Dedifferentiated amniotic fluid mesenchymal stem cell (primary cell): ENCODE measurements at regions not wholly inside any gene's neighbourhood (a gene's known extent, or its start where the extent isn't known, plus 50 kb on each side); places are given as distances from the start of the nearest gene placed in this dataset.

Experiments
- DNase-seq: peaks from one replicate; pipeline ENCODE4 v3.0.0-alpha.2; 2016; ENCODE audit errors: extremely low spot score

DNA sequence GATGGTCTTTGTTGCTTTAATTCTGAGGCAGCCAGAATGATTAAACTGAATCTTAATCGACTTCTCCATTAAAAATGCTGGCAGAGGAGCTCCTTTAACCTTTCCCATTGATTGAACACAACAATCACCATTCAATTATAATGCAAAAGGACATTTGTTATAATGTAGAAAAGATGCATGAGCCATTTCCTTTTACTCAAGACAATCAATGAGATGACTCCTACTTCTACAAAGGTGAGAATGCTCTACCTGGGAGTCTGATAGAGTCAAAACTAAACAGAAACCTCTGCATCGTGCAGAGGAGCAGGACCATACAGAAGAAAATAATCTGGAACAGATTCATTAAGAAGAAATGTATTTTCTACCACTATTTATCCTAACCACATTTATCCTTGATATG lies 253.6 kb upstream of the DACH1 start:
- DNase-seq, result no peak

DNA sequence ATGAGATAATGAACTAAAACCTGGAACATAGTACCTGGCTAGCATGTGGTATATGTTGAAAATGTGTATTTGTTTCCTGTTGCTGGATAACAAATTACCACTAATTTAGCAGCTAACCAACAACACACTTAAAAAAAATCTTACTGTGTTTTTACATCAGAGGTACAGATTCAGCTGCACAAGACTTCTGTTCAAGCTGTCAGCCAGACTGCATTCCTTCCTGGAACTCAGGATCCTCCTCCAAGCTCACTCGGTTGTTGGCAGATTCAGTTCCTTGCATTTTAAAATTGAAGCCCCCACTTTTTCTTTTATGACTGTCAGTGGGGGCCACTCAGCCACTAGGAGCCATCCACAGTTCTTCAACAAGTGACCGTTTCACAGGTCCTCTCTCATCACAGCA lies 246.9 kb upstream of the DACH1 start:
- no peak for DNase-seq

DNA sequence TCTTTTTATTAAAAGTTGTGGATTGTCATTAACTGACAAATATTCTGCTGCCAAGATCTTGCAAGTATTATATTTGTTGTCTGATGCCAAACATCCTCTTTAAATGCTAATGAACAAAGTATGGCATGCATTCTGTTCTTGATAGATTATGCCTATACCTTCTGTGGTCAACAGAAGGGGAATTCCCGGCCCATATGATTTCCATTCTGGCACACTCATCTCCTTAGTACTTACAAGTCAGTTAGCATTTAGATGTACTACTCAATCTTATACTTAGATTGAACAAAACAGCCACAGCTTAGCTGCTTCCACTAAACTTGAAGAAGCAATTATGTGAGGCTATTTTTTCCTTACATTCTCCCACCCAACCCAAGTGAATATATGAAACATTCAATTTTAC lies 246.1 kb upstream of the DACH1 start:
- no peak for DNase-seq

DNA sequence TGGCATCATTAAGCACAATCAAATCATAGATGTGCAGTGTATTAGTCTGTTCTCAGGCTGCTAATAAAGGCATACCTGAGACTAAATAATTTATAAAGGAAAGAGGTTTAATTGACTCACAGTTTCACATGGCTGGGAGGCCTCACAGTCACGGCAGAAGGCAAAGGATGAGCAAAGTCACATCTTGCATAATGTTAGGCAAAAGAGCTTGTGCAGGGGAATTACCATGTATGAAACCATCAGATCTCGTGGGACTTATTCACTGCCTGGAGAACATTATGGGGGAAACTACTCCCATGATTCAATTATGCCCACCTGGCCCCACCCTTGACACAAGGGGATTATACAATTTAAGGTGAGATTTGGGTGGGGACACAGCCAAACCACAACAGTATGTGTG lies 245.2 kb upstream of the DACH1 start:
- DNase-seq, result no peak

DNA sequence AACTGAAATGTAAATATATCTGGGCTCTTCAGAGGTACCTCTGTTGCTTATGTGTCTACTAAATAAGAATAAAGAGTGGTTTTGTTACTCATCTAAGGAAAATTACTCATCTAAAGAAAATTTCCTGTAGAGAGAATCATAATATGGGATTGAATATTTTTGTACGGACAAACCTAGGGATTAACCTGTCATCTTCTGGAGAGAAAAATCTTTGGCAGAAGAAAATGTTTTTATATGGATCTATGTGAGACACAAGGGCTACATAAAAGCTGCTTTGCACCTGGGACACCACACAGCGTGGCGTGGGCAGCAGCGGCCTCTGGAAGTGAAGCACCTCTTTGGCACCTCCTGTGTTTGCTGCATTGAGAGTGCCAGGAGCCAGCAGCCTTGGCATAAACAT lies 242.9 kb upstream of the DACH1 start:
- DNase-seq, result no peak

DNA sequence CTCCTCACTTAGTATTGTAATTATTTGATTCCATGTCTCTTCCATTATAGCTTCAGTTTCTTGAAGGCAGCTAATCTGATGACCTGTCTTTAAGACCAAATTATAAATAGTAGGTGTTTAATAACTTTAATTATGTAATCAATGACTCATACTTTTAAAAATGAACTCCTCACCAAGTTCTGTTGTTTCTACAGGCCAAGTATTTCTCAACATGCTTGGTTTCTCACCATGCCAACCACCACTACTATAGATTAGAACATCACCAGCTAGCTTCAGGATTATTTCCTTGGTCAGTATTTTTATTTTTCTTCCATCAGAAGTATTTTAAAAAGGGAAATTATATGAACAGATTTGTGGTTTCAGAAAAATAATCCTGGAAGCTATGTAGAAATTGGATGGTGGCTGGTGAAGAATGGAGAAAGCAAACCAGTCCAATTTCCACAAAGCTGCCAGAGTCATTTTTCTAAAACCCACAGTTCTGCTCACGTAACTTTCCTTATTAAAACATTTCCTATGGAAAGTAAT lies 237.7 kb upstream of the DACH1 start:
- no peak for DNase-seq

DNA sequence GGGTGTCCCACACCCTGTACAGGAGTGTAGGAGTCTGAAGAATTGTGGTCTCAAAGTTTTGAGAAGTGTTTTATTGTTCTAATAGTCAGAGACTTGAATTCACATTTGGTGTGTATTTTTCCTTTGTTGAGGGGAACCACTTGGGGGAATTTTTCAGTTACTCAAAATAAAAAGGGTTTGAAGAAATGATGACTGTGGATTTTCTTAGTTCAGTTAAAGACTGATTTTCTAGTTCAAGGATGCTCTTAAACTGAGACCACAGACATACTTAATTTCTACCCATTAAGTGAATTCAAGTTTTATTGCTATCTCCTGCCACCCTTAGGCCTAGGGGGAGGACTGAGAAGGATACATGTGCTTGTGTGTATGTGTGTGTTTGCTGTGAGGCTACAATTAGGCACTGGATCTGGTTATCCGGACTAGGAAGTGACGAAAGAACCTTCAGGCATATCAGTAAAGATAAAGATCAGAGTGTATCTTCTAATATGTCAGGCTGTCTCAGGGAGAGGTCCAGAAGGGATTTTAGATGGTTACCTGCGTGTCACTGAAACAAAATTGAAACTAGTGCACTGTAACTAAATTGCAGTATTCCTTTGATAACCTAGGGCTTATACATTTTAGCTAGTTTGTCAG lies 234.9 kb upstream of the DACH1 start:
- DNase-seq, result no peak

DNA sequence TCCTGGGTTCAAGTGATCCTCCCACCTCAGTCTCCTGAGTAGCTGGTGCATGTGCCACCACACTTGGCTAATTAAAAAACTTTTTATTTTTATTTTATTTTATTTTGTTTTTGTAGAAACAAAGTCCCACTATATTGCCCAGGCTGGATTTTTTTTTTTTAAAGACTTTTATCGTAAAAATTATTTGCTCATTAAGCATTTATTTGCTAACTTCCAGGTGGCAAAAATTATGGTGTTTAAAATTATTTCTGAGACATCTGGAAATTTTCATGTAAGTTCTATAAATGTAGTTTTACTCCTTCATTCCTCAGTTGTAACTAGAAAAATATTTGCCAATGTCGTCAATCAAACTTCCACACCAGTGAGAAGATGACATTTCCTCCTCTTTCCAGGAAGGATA lies 233.3 kb upstream of the DACH1 start:
- no peak for DNase-seq

DNA sequence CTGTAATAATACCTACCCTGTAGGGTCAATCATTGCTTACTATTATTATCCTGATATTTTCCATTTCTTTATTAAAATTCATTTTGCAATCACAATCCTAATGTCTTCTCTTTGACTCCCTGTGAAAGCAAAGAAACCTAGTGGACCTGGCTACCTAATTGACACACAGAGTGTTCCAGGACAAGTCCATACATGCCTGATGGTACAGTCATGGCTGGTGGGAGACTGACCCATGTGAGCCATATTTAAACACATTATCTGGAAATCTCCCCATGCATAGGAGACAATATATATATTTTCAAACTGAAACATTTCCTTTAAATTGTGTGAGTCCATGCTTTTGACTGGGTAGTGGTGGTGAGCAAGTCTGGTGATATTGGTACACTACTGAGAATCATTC lies 230.6 kb upstream of the DACH1 start:
- DNase-seq, result no peak

DNA sequence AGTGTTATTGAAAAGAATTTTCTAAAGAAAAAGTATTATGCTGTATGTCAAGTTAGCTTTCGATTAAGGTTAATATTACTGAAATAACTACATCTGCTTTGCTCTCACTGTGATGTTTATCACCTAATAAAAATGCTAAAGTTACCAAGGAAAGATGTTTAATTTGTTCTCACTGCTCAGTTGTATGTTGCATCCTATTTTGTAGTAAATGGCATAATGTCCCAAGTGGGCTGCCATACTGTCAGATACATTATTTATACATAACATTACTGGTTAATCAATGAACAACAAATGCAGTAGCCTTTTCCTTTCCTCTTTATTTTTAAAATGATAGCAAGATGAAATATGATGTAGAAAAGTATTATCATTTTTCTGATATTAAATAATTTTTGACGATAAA lies 226.3 kb upstream of the DACH1 start:
- DNase-seq, result no peak

DNA sequence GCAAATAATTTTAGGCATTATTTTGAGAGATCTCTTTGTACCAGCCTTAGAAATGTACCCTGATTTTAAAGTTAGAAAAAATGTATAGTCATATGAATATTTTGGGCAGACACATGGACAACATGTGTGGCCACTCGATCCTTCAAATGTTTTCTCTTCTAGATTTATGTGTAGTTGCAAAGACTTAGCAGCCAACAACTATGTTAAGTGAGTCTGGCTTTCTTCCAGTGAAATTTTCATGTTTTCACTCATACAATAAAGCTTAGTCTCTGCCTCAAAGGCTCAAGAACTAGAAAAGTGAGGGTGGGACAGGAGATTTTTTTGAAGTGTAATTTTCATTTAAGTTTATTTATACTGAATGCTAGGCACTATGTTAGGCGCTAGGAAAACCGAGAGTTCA lies 207.7 kb upstream of the DACH1 start:
- DNase-seq, result no peak

DNA sequence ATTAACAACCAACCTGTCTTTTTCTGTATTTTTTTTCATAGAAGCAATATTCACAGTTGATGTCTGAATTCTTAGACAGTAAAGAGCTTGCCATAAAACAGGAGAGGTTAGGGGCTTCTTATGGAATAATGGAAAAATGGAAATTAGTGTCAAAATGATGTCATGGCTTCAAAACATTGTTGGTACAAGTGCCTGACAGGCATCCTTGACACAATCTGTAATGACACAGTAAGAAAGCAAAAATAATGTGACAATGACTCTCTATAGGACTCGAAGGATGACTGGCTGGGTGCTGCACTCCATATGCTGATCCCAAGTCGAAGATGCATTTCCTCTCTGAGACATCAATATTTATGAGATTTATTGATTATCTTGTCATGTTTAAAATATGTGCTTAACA lies 205.3 kb upstream of the DACH1 start:
- no peak for DNase-seq

DNA sequence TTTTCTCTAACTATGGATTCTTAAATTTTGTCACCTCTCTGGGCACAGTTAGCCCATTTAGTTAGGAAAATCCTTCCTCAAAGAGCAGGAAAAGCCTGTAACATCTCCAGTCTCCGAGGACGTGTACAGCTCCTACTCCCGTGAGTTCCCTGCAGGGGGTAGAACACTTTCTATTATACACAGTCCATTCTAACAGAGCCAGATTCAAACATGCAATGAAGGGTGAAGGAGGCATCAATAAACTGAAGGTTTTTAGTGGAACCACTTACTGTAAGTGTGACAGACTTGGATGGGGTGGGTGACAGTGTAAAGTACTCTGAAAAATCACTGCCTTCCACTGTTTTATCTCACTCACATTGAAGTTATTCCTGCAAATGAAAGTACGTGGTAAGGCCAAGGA lies 204.7 kb upstream of the DACH1 start:
- no peak for DNase-seq

DNA sequence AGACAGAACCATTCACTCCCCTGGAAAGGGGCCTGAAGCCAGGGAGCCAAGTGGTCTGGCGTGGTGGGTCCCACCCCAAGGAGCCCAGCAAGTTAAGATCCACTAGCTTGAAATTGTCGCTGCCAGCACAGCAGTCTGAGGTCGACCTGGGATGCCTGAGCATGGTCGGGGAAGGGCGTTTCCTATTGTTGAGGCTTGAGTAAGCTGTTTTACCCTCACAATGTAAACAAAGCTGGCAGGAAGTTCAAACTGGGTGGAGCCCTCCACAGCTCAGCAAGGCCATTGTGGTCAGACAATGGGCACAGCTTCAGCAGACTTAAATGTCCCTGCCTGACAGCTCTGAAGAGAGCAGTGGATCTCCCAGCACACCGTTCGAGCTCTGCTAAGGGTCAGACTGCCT lies 195.6 kb upstream of the DACH1 start:
- no peak for DNase-seq

DNA sequence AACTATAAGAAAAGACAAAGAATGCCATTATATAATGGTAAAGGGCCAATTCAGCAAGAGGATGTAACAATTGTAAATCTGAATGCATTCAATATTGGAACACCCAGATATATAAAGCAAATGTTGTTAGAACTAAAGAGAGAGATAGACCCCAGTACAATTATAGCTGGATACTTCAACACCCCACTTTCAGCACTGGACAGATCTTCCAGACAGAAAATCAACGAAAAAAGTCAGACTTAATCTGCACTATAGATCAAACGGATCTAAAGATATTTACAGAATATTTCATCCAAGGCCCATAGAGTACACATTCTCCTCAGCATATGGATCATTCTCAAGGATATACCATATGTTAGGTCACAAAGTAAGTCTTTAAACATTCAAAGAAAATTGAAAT lies 194.6 kb upstream of the DACH1 start:
- DNase-seq, result no peak

DNA sequence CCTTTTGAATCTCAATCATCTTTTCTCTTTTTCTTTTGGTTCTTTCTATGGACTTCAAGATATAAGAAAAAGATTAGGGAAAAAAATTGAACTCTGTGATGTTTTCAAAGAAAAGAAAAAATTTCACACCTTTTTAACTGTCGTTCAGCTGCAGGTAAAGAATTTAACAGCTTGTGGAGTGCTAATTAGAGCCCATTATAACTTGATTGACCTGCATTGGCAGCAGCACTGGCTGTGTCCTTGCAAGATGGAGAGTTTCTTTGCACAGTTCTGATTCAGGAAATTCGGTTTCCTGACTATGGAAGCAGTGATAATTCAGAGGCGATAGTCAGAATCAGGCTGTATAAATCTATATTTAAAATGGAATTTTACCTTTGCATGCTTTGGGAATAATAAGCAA lies 183.2 kb upstream of the DACH1 start:
- no peak for DNase-seq

DNA sequence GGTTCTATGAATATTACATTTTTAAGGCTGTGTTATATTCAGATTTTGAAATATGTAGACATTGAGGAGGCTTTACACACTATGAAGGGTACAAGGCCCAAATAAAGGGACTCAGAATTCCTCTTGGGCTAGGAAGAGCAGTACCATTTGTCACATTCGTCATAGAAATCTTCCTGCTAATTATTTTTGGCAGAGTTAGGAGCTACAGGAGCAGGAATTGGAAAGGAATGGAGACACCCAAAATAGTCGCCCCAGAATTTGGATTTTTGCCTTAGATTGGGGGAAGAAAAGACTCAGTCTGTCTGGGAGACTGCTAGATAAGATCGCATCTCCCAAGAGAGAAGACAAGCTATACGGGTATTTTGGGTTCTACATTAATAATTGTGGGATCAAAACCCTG lies 176.4 kb upstream of the DACH1 start:
- no peak for DNase-seq

DNA sequence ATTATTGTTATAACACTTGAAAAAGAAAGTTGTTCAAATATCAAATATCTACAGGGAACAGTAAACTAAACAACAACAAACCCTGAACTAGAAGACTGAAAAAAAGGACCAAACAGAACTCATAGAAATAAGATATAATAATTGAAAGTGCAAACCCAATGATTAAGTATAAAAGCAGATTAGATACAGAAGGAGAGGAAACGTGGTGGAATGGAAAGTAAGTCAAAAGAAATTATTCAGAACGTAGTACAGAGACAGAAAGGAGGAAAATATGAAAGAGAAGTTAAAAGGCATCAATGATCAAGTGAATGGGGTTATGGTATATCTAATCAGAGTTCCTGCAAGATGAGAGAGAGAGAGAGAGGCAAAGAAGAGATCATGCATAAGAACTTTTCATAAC lies 174.2 kb upstream of the DACH1 start:
- no peak for DNase-seq

DNA sequence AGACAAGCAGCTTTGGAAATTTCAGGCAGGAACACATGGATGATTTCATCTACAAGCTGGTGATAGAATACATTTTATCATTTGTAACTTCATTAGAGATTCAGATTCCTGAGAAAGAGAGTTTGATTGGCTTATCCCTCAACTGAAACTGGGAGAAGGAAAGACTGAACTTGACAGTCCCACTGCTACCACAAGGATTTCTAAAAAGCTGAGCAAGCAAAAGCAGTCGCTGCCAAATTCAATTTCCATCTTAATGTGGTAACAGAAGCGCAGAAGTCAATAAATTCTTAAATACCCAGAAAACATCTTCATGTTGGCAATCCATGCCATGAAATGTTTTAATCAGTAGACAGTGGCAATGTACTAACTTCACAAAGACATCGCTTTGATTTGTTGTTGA lies 172.1 kb upstream of the DACH1 start:
- DNase-seq, result no peak

DNA sequence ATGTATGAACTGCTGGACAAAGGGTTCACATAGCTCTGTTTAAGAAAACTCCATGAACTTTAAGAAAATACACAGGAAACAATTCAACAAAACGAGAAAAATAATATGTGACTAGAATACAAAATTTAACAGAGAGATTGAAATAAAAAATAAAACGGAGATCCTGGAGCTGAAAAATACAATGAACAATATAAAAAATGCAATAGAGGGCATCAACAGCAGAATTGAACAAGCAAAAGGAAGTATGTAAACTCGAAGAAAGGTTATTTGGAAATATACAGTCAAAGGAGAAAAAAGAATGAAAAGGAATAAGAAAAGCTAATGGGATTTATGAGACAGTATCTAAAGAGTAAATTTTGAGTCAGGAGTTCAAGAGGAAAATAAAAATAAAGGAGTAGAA lies 163.0 kb upstream of the DACH1 start:
- DNase-seq, result no peak

DNA sequence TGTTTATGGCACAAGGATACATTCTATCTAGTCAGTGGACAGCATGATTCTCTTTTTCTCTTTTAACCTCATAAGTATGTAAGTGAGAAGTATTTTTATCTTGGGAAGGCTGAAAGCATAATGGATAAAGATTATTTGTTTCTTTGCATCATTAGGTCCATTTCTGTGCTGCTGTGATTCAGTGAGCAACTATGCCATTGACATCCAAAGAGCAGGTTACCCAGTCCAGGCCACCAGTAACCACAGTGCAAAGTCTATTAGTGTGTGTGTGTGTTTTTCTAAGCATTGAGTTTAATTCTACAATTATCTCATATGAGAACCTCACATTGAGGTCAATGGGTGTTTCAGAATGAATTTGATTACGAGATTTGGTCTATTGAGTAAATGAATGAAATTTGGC lies 158.8 kb upstream of the DACH1 start:
- no peak for DNase-seq

DNA sequence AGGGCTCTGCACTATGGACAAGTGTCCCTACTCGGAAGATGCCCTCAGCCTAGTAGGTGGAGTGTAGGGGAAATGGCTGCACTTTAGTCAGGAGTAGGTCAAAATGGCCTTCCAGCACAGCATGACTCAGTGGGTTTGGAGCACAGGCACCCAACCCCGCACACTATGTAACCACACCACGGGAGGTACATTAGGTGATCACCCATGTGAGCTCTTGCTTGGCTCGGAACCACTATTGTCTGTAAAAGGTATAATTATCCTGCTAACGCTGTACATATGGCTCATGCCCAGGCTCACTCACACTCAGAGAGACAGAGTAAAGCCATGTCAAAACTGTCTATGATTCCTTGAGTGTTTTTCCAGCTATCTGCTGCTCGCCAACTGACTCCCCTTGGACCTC lies 156.9 kb upstream of the DACH1 start:
- DNase-seq, result no peak

DNA sequence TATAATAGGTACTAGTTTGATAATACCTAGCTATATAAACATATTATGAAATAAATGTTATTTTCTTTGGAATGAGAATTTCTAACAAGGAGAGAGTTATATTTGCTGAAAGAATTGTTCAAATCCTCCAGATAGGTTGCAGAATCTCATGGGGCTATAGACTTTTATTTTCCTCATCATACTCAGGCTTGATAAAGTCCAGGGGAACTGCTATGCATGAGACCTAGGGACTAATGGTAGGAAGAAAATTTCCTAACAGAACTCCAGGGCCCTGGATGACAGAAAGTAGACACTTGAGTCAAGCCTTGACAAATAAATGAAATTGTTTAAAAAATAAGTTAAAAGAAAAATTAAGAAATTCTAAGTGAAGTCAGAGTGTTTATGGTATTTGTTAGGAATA lies 138.5 kb upstream of the DACH1 start:
- DNase-seq, result no peak

DNA sequence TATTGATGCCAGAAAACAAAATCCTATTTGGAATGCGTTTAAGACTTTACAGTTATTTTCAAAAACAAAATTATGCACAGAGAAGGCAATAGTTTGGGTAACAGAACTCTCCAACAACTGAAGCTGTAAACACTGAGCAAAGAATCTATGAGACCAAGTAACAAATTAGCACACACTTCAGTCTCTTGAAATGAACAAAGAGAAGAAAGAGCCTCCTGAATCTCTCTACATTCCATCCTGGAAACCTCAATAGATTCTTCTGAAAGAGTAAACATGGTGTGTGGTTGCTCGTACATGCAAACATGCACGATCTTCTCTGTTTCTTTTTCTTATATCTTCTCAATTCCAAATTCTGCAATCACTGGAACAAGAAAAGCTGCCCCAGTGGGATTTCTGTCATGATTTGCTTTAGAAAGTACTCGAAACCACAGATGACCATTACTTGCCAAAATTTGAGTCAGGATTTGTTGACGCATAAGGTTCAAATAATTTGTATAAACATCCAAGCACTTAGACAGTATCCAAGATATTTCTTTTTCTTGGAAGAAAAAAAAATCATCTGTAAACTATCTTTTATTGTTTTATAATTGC lies 137.9 kb upstream of the DACH1 start:
- DNase-seq, result peak; percentile 50
